Erythroblast (primary cell): ENCODE measurements at regions not wholly inside any gene's neighbourhood (a gene's known extent, or its start where the extent isn't known, plus 50 kb on each side); places are given as distances from the start of the nearest gene placed in this dataset.
"Not testable (repeated sequence)": the region's sequence is repeated elsewhere in the genome, so short reads cannot be mapped to it uniquely, and the experiment has no call there.

Experiments
- DNase-seq, 2 experiments: peaks; one replicate each; lab custom pipeline; 2025; lab: John Stamatoyannopoulos, UW
- GATA1 ChIP-seq: IDR thresholded peaks from 2 replicates; pipeline ENCODE4 v1.6.1; 2011; ENCODE audit warnings: low read depth, mild to moderate bottlenecking, control low read depth, low read length, moderate library complexity
- POLR2A ChIP-seq: IDR thresholded peaks from 2 replicates; pipeline ENCODE4 v1.6.1; 2011; ENCODE audit warnings: mild to moderate bottlenecking, low read length

GRCh38 chrX:66961665-66962064, 322.8 kb upstream of the EDA2R start:
- TF ChIP-seq POLR2A, result no peak
- no peak for TF ChIP-seq GATA1
- DNase-seq, result no peak

GRCh38 chrX:66931713-66932112, 292.8 kb upstream of the EDA2R start:
- DNase-seq, result no peak

GRCh38 chrX:66930516-66930915, 291.6 kb upstream of the EDA2R start:
- not testable (repeated sequence) for DNase-seq

More at GRCh38 chrX:66931713-66932112, 292.8 kb upstream of the EDA2R start:
- no peak for TF ChIP-seq GATA1
- no peak for TF ChIP-seq POLR2A

- DNase-seq, result no peak
- no peak for TF ChIP-seq POLR2A
- TF ChIP-seq GATA1, result no peak
These were observed 281.4 kb upstream of the EDA2R start for GRCh38 chrX:66920296-66920695.

GRCh38 chrX:66919280-66919832, 280.5 kb upstream of the EDA2R start:
- DNase-seq, result no peak
- no peak for TF ChIP-seq GATA1
- TF ChIP-seq POLR2A, result no peak

GRCh38 chrX:66918511-66918910, 279.6 kb upstream of the EDA2R start:
- DNase-seq, result no peak
- TF ChIP-seq GATA1 (no peak), POLR2A (no peak)

GRCh38 chrX:66915893-66916292, 277.0 kb upstream of the EDA2R start:
- DNase-seq, result no peak
- no peak for TF ChIP-seq POLR2A

GRCh38 chrX:66914080-66914479, 275.2 kb upstream of the EDA2R start:
- TF ChIP-seq POLR2A (no peak), GATA1 (no peak)
- peak in 1 of 2 experiments; percentile 0 for DNase-seq

- TF ChIP-seq GATA1 (no peak), POLR2A (no peak)
- DNase-seq, result no peak
These were observed 273.5 kb upstream of the EDA2R start for GRCh38 chrX:66912417-66912816.

GRCh38 chrX:66902081-66902480, 263.2 kb upstream of the EDA2R start:
- TF ChIP-seq POLR2A (no peak), GATA1 (no peak)
- no peak for DNase-seq

GRCh38 chrX:66900886-66901285, 262.0 kb upstream of the EDA2R start:
- TF ChIP-seq GATA1 (no peak), POLR2A (no peak)

GRCh38 chrX:66892004-66892403, 253.1 kb upstream of the EDA2R start:
- DNase-seq, result no peak
- TF ChIP-seq POLR2A, result no peak
- TF ChIP-seq GATA1, result no peak

More at GRCh38 chrX:66900886-66901285, 262.0 kb upstream of the EDA2R start:
- no peak for DNase-seq

GRCh38 chrX:66889418-66889817, 250.5 kb upstream of the EDA2R start:
- no peak for TF ChIP-seq POLR2A
- no peak for TF ChIP-seq GATA1
- no peak for DNase-seq

GRCh38 chrX:66882101-66882500, 243.2 kb upstream of the EDA2R start:
- no peak for TF ChIP-seq POLR2A
- no peak for TF ChIP-seq GATA1
- DNase-seq, result no peak

- no peak for TF ChIP-seq POLR2A
- TF ChIP-seq GATA1, result no peak
- no peak for DNase-seq
These were observed 237.9 kb upstream of the EDA2R start for GRCh38 chrX:66876776-66877175.
